Activated T-cell treated with anti-CD3 and anti-CD28 coated beads, Interleukin-2, amount 50 U/mL, for 72 hours (primary cell): ENCODE measurements at regions not wholly inside any gene's neighbourhood (a gene's known extent, or its start where the extent isn't known, plus 50 kb on each side); places are given as distances from the start of the nearest gene placed in this dataset.

ENCODE experiments used
- ATAC-seq, 2 donors: fragments of 150-1000 bp; cut with Tn5 transposase; replicated peaks in 1 of 2; 2 replicates each; pipeline ENCODE4 v1.10.0; 2021; ENCODE audit warnings: moderate library complexity in 2 of 2, mild to moderate bottlenecking in 1 of 2
- DNase-seq, 2 donors: peaks; one replicate each; pipeline ENCODE4 v3.0.0; 2021 to 2022; ENCODE audit warnings: mixed read lengths in 1 of 2
- H3K27ac Mint-ChIP-seq: one replicate; pipeline ENCODE4 v1.8.0; 2022; ENCODE audit warnings: mild to moderate bottlenecking, moderate library complexity, mixed read lengths
- H3K27me3 Mint-ChIP-seq: one replicate; pipeline ENCODE4 v1.8.0; 2022; ENCODE audit warnings: low read depth, mixed read lengths
- H3K36me3 Mint-ChIP-seq, 2 donors: one replicate each; pipeline ENCODE4 v1.8.0; 2022; ENCODE audit warnings: mixed read lengths in 2 of 2, mild to moderate bottlenecking in 1 of 2; ENCODE audit not compliant: insufficient read depth in 2 of 2
- H3K4me1 Mint-ChIP-seq: one replicate; pipeline ENCODE4 v1.8.0; 2022; ENCODE audit warnings: low read depth, mixed read lengths
- H3K4me3 Mint-ChIP-seq, 2 donors: one replicate each; pipeline ENCODE4 v1.8.0; 2022; ENCODE audit warnings: mild to moderate bottlenecking in 2 of 2, mixed read lengths in 2 of 2, moderate library complexity in 2 of 2
- H3K9me3 Mint-ChIP-seq, 2 donors: one replicate each; pipeline ENCODE4 v1.8.0; 2022; ENCODE audit warnings: mixed read lengths in 2 of 2

DNA sequence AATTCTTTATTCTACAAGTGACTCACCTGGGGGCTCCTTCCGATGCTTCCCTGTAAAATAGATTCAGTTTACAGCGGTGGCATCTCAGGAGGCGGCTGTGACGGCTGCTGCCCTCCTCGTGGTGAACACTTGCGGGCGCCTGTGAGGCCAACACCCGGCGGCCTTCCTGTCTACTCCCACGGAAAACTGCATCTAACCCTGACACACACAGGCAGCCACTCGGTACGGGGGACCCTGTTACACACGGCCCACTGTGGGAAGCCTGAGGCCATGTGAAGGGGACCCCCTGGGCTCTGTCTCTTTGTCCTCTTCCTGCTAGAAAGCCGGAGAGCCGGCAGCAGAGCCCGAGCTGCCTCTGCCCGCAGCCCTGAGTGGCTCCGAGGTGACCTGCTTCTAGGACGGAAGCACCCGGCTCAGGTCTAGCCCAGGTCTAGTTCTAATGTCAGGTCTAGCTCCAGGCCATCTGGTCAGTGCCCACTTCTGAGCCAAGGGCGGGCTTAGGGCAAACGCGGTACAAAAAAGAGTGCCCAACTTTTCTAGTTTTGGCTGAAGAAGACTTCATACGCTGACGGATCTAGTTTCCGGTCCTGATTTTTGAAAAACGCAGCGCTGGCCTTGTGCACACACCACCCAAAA lies 159.4 kb downstream of the ENGASE start:
- H3K27me3 Mint-ChIP-seq = no peaks in the 10 kb centered on the region
- no peaks in the 10 kb centered on the region for H3K4me1 Mint-ChIP-seq
- no peaks in the 10 kb centered on the region for H3K9me3 Mint-ChIP-seq
- no peak overlapping the region for H3K4me3 Mint-ChIP-seq
- no peak overlapping the region for H3K27ac Mint-ChIP-seq
- DNase-seq (no peak), ATAC-seq (no peak)
- no peaks in the 10 kb centered on the region for H3K36me3 Mint-ChIP-seq

- no peaks in the 10 kb centered on the region for H3K9me3 Mint-ChIP-seq
- no peak for ATAC-seq
Observed at GRCh38 chr17:79232957-79233356, 158.3 kb downstream of the ENGASE start.

GRCh38 chr17:79231766-79232287 lies 157.2 kb downstream of the ENGASE start:
- H3K4me1 Mint-ChIP-seq = no peaks in the 10 kb centered on the region
- H3K27ac Mint-ChIP-seq = no peak overlapping the region
- no peaks in the 10 kb centered on the region for H3K36me3 Mint-ChIP-seq
- no peak overlapping the region for H3K4me3 Mint-ChIP-seq
- no peaks in the 10 kb centered on the region for H3K27me3 Mint-ChIP-seq
- ATAC-seq = no peak
- no peak for DNase-seq
- H3K9me3 Mint-ChIP-seq = no peaks in the 10 kb centered on the region

More at GRCh38 chr17:79232957-79233356, 158.3 kb downstream of the ENGASE start:
- Mint-ChIP-seq H3K27me3 (no peaks in the 10 kb centered on the region), H3K4me1 (no peaks in the 10 kb centered on the region), H3K36me3 (no peaks in the 10 kb centered on the region), H3K27ac (no peak overlapping the region), H3K4me3 (no peak overlapping the region)
- no peak for DNase-seq

GRCh38 chr17:79230576-79230975 lies 156.0 kb downstream of the ENGASE start:
- no peaks in the 10 kb centered on the region for H3K27me3 Mint-ChIP-seq

GRCh38 chr17:79226037-79226436 lies 151.4 kb downstream of the ENGASE start:
- H3K9me3 Mint-ChIP-seq = no peaks in the 10 kb centered on the region
- no peak for DNase-seq
- no peaks in the 10 kb centered on the region for H3K36me3 Mint-ChIP-seq
- peaks cover 18% of the 10 kb centered on the region for H3K27me3 Mint-ChIP-seq
- H3K4me1 Mint-ChIP-seq = no peaks in the 10 kb centered on the region
- no peak for ATAC-seq
- H3K4me3 Mint-ChIP-seq = no peak overlapping the region
- H3K27ac Mint-ChIP-seq = no peak overlapping the region

More at GRCh38 chr17:79230576-79230975, 156.0 kb downstream of the ENGASE start:
- DNase-seq = no peak
- no peaks in the 10 kb centered on the region for H3K36me3 Mint-ChIP-seq
- no peaks in the 10 kb centered on the region for H3K4me1 Mint-ChIP-seq
- H3K4me3 Mint-ChIP-seq = no peak overlapping the region
- no peak overlapping the region for H3K27ac Mint-ChIP-seq
- H3K9me3 Mint-ChIP-seq = no peaks in the 10 kb centered on the region
- no peak for ATAC-seq

GRCh38 chr17:79224903-79225302 lies 150.3 kb downstream of the ENGASE start:
- no peak overlapping the region for H3K4me3 Mint-ChIP-seq
- H3K27ac Mint-ChIP-seq = no peak overlapping the region
- peaks cover 28% of the 10 kb centered on the region for H3K27me3 Mint-ChIP-seq
- peaks cover 5% of the 10 kb centered on the region for H3K4me1 Mint-ChIP-seq
- ATAC-seq (no peak), DNase-seq (no peak)
- H3K36me3 Mint-ChIP-seq = no peaks in the 10 kb centered on the region
- no peaks in the 10 kb centered on the region for H3K9me3 Mint-ChIP-seq

DNA sequence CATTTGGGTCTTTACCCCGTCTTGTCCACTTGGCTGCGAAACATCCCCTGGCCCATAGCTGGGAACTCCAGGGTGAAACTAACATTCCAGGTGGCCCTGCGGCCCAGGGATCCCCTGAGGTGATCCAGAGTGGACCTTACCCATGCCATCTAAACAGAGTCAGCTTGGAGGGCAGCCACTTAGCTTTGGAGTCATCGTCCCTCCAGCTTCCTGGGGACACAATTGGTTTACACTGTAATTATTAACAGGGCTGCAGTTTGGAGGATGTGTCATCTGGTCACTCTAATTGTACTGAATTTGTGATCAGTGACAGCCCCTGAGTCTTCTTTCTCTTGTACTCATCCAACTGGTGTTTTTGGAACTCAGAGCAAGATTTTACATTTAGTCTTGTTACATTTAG lies 149.9 kb downstream of the ENGASE start:
- ATAC-seq (no peak), DNase-seq (no peak)
- Mint-ChIP-seq H3K27ac (no peak overlapping the region), H3K36me3 (no peaks in the 10 kb centered on the region), H3K4me3 (no peak overlapping the region), H3K4me1 (peaks cover 5% of the 10 kb centered on the region), H3K27me3 (peaks cover 29% of the 10 kb centered on the region), H3K9me3 (no peaks in the 10 kb centered on the region)

- Mint-ChIP-seq H3K27me3 (peaks cover 34% of the 10 kb centered on the region), H3K27ac (no peak overlapping the region), H3K4me1 (peaks cover 5% of the 10 kb centered on the region), H3K4me3 (no peak overlapping the region), H3K36me3 (no peaks in the 10 kb centered on the region), H3K9me3 (no peaks in the 10 kb centered on the region)
- DNase-seq = no peak
- no peak for ATAC-seq
Observed at GRCh38 chr17:79223953-79224352, 149.3 kb downstream of the ENGASE start.

DNA sequence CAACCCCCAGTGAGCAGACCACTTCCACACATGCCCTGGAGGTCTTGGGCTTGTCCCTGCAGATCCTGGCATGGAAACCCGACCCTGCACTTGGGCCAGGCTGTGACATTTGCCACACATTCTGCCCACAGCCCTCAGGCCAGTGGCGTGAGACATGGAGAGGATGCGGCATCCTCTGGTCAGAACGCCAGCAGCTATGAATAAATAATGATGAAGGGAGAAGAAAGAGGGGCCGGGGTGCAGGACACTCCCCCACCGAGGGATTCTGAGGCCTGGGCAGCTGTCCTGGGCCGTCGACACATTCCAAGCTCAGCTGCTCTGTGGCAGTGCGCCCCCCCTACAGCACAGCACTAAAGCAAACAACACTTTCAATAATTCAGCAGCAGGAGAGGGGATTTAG lies 148.8 kb downstream of the ENGASE start:
- Mint-ChIP-seq H3K27me3 (peaks cover 35% of the 10 kb centered on the region), H3K9me3 (no peaks in the 10 kb centered on the region), H3K4me3 (no peak overlapping the region), H3K36me3 (no peaks in the 10 kb centered on the region), H3K27ac (no peak overlapping the region), H3K4me1 (peaks cover 5% of the 10 kb centered on the region)
- DNase-seq (no peak), ATAC-seq (no peak)

DNA sequence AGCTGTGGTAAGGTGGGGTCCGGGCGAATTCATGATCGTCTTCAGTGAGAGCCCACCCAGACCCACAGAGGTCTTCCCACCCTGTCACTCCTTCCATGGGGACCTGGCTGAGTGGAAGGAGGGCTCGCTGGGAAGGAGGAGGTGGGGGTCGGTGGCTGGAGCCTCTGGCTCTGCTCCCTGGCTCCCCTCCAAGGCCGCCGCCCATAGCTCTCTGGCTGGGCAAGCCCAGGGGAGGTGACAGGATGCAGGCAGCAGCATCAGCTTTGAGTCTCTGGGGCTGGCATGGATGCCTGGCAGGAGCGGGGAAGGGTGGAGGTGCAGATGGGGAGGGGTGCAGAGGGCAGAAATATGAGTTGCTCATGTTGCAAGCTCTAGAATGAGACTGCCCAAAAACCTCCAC lies 147.0 kb downstream of the ENGASE start:
- H3K36me3 Mint-ChIP-seq = no peaks in the 10 kb centered on the region
- no peak overlapping the region for H3K27ac Mint-ChIP-seq
- DNase-seq (no peak), ATAC-seq (no peak)
- no peak overlapping the region for H3K4me3 Mint-ChIP-seq
- H3K9me3 Mint-ChIP-seq = no peaks in the 10 kb centered on the region
- H3K27me3 Mint-ChIP-seq = peaks cover 46% of the 10 kb centered on the region
- H3K4me1 Mint-ChIP-seq = peaks cover 5% of the 10 kb centered on the region

DNA sequence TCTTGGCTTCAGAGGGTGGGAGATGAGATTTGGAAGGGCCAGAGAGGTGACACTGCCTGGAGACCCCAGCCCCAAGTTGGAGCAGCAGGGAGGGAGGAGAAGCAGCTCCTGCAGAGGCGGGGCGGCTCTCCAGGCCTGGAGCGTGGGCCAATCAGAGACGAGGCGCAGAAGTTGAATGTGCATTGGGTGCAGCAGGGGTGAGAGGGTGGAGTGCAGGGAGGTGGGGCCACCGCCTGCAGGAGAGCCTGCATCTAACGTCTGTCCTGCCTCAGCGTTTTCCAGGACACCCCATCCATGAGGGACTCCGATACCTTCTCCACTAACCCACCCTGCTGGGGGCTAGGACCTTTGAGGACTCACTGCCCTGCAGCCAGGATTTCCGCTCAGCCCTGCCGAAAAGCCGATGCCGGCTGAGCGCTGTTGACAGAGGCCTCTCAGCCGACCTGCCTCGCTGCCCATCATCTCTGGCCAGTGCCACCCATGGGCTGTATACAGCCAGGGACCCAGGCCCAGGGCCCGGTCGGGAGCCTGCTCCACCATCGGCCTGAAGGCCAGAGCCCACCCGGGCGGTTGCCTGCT lies 146.2 kb downstream of the ENGASE start:
- ATAC-seq (peak; percentile 50 to 59), DNase-seq (peak in 1 of 2 donors; percentile 9)
- peak overlapping the region; percentile 61 to 65 for H3K4me3 Mint-ChIP-seq
- H3K27ac Mint-ChIP-seq = no peak overlapping the region
- no peaks in the 10 kb centered on the region for H3K9me3 Mint-ChIP-seq
- peaks cover 5% of the 10 kb centered on the region for H3K4me1 Mint-ChIP-seq
- H3K36me3 Mint-ChIP-seq = no peaks in the 10 kb centered on the region
- H3K27me3 Mint-ChIP-seq = peaks cover 46% of the 10 kb centered on the region

GRCh38 chr17:79220201-79220712 lies 145.6 kb downstream of the ENGASE start:
- H3K9me3 Mint-ChIP-seq = no peaks in the 10 kb centered on the region
- ATAC-seq (no peak), DNase-seq (no peak)
- peaks cover 50% of the 10 kb centered on the region for H3K27me3 Mint-ChIP-seq
- no peaks in the 10 kb centered on the region for H3K36me3 Mint-ChIP-seq
- H3K4me1 Mint-ChIP-seq = peaks cover 5% of the 10 kb centered on the region
- H3K4me3 Mint-ChIP-seq = peak overlapping the region; percentile 61 to 65
- H3K27ac Mint-ChIP-seq = no peak overlapping the region

GRCh38 chr17:79219208-79219935 lies 144.7 kb downstream of the ENGASE start:
- peaks cover 48% of the 10 kb centered on the region for H3K27me3 Mint-ChIP-seq
- no peak overlapping the region for H3K27ac Mint-ChIP-seq
- no peak overlapping the region for H3K4me3 Mint-ChIP-seq
- H3K9me3 Mint-ChIP-seq = no peaks in the 10 kb centered on the region
- no peaks in the 10 kb centered on the region for H3K36me3 Mint-ChIP-seq
- ATAC-seq (no peak), DNase-seq (no peak)
- peaks cover 5% of the 10 kb centered on the region for H3K4me1 Mint-ChIP-seq
